BLaER1 (cell line): ENCODE measurements at regions not wholly inside any gene's neighbourhood (a gene's known extent, or its start where the extent isn't known, plus 50 kb on each side); places are given as distances from the start of the nearest gene placed in this dataset.

Source experiments
- H3K27ac ChIP-seq: shearing (Covaris generic); formaldehyde crosslinking; 2 replicates; pipeline ENCODE4 v1.8.1; 2022
- H3K27me3 ChIP-seq: shearing (Covaris generic); formaldehyde crosslinking; 2 replicates; pipeline ENCODE4 v1.8.1; 2022
- H3K36me3 ChIP-seq: shearing (Covaris generic); formaldehyde crosslinking; 2 replicates; pipeline ENCODE4 v1.8.1; 2022
- H3K4me1 ChIP-seq: shearing (Covaris generic); formaldehyde crosslinking; 2 replicates; pipeline ENCODE4 v1.8.1; 2022
- H3K4me2 ChIP-seq: shearing (Covaris generic); formaldehyde crosslinking; 2 replicates; pipeline ENCODE4 v1.8.1; 2022
- H3K4me3 ChIP-seq: shearing (Covaris generic); formaldehyde crosslinking; 2 replicates; pipeline ENCODE4 v1.8.1; 2022
- H3K9ac ChIP-seq: shearing (Covaris generic); formaldehyde crosslinking; 2 replicates; pipeline ENCODE4 v1.8.1; 2022
- H3K9me3 ChIP-seq: shearing (Covaris generic); formaldehyde crosslinking; 2 replicates; pipeline ENCODE4 v1.8.1; 2022
- H4K20me1 ChIP-seq: shearing (Covaris generic); formaldehyde crosslinking; 2 replicates; pipeline ENCODE4 v1.8.1; 2022
- Cebpa-rat ChIP-seq: shearing (Covaris generic); IDR thresholded peaks from 2 replicates; pipeline ENCODE4 v1.8.1; 2022

GRCh38 chr4:29521281-29521680, 1198.9 kb upstream of the PCDH7 start:
- no peak for TF ChIP-seq Cebpa-rat
- Histone ChIP-seq H3K4me1 (no peaks in the 10 kb centered on the region), H3K9me3 (no peaks in the 10 kb centered on the region), H3K4me3 (no peak overlapping the region), H3K27me3 (no peaks in the 10 kb centered on the region), H4K20me1 (no peaks in the 10 kb centered on the region), H3K9ac (no peak overlapping the region), H3K27ac (no peak overlapping the region), H3K4me2 (no peak overlapping the region), H3K36me3 (no peaks in the 10 kb centered on the region)

GRCh38 chr4:29536745-29537144, 1183.4 kb upstream of the PCDH7 start:
- no peak overlapping the region for H3K4me3 ChIP-seq
- H3K4me1 ChIP-seq, result no peaks in the 10 kb centered on the region
- no peak overlapping the region for H3K27ac ChIP-seq
- H3K9ac ChIP-seq, result no peak overlapping the region
- H3K27me3 ChIP-seq, result no peaks in the 10 kb centered on the region
- H3K36me3 ChIP-seq, result no peaks in the 10 kb centered on the region
- no peak overlapping the region for H3K4me2 ChIP-seq
- peaks cover 1% of the 10 kb centered on the region for H3K9me3 ChIP-seq
- no peaks in the 10 kb centered on the region for H4K20me1 ChIP-seq
- no peak for TF ChIP-seq Cebpa-rat

- no peak overlapping the region for H3K4me2 ChIP-seq
- H3K9ac ChIP-seq, result no peak overlapping the region
- peaks cover 9% of the 10 kb centered on the region for H3K9me3 ChIP-seq
- no peaks in the 10 kb centered on the region for H3K4me1 ChIP-seq
- H3K4me3 ChIP-seq, result no peak overlapping the region
- no peak overlapping the region for H3K27ac ChIP-seq
- no peaks in the 10 kb centered on the region for H3K36me3 ChIP-seq
- H3K27me3 ChIP-seq, result no peaks in the 10 kb centered on the region
- H4K20me1 ChIP-seq, result no peaks in the 10 kb centered on the region
- TF ChIP-seq Cebpa-rat, result no peak
Measured at GRCh38 chr4:29538889-29539646, 1181.1 kb upstream of the PCDH7 start.

- H3K4me1 ChIP-seq, result no peaks in the 10 kb centered on the region
- H3K4me2 ChIP-seq, result no peak overlapping the region
- no peak for TF ChIP-seq Cebpa-rat
- H3K4me3 ChIP-seq, result no peak overlapping the region
- H3K36me3 ChIP-seq, result no peaks in the 10 kb centered on the region
- peaks cover 9% of the 10 kb centered on the region for H3K9me3 ChIP-seq
- no peaks in the 10 kb centered on the region for H3K27me3 ChIP-seq
- no peaks in the 10 kb centered on the region for H4K20me1 ChIP-seq
- no peak overlapping the region for H3K27ac ChIP-seq
- no peak overlapping the region for H3K9ac ChIP-seq
Measured at GRCh38 chr4:29540439-29541102, 1179.6 kb upstream of the PCDH7 start.

- H3K9me3 ChIP-seq, result peaks cover 9% of the 10 kb centered on the region
- no peaks in the 10 kb centered on the region for H3K27me3 ChIP-seq
- no peaks in the 10 kb centered on the region for H3K4me1 ChIP-seq
- no peak overlapping the region for H3K4me2 ChIP-seq
- no peak overlapping the region for H3K4me3 ChIP-seq
- TF ChIP-seq Cebpa-rat, result no peak
- no peaks in the 10 kb centered on the region for H3K36me3 ChIP-seq
- no peaks in the 10 kb centered on the region for H4K20me1 ChIP-seq
- H3K9ac ChIP-seq, result no peak overlapping the region
- no peak overlapping the region for H3K27ac ChIP-seq
Measured at GRCh38 chr4:29541757-29542156, 1178.4 kb upstream of the PCDH7 start.

GRCh38 chr4:29549342-29549741, 1170.8 kb upstream of the PCDH7 start:
- Histone ChIP-seq H3K4me2 (no peak overlapping the region), H3K9ac (no peak overlapping the region), H3K9me3 (no peaks in the 10 kb centered on the region), H4K20me1 (no peaks in the 10 kb centered on the region), H3K4me1 (no peaks in the 10 kb centered on the region), H3K27me3 (no peaks in the 10 kb centered on the region), H3K27ac (no peak overlapping the region), H3K4me3 (no peak overlapping the region), H3K36me3 (no peaks in the 10 kb centered on the region)
- TF ChIP-seq Cebpa-rat, result no peak

GRCh38 chr4:29551821-29552220, 1168.3 kb upstream of the PCDH7 start:
- Histone ChIP-seq H3K4me1 (no peaks in the 10 kb centered on the region), H4K20me1 (no peaks in the 10 kb centered on the region), H3K9me3 (no peaks in the 10 kb centered on the region)

GRCh38 chr4:29553846-29554245, 1166.3 kb upstream of the PCDH7 start:
- Histone ChIP-seq H3K9me3 (no peaks in the 10 kb centered on the region), H3K36me3 (no peaks in the 10 kb centered on the region), H3K4me1 (no peaks in the 10 kb centered on the region), H4K20me1 (no peaks in the 10 kb centered on the region), H3K9ac (no peak overlapping the region), H3K27me3 (no peaks in the 10 kb centered on the region), H3K4me2 (no peak overlapping the region), H3K4me3 (no peak overlapping the region), H3K27ac (no peak overlapping the region)
- no peak for TF ChIP-seq Cebpa-rat

More at GRCh38 chr4:29551821-29552220, 1168.3 kb upstream of the PCDH7 start:
- Histone ChIP-seq H3K27ac (no peak overlapping the region), H3K9ac (no peak overlapping the region), H3K4me3 (no peak overlapping the region), H3K27me3 (no peaks in the 10 kb centered on the region), H3K4me2 (no peak overlapping the region), H3K36me3 (no peaks in the 10 kb centered on the region)
- no peak for TF ChIP-seq Cebpa-rat

- no peaks in the 10 kb centered on the region for H3K27me3 ChIP-seq
Measured at GRCh38 chr4:29558789-29559188, 1161.4 kb upstream of the PCDH7 start.

GRCh38 chr4:29559286-29559685, 1160.9 kb upstream of the PCDH7 start:
- no peak overlapping the region for H3K4me2 ChIP-seq
- no peak overlapping the region for H3K27ac ChIP-seq
- H3K27me3 ChIP-seq, result no peaks in the 10 kb centered on the region
- H3K9me3 ChIP-seq, result no peaks in the 10 kb centered on the region
- H4K20me1 ChIP-seq, result no peaks in the 10 kb centered on the region
- no peak for TF ChIP-seq Cebpa-rat
- peaks cover 6% of the 10 kb centered on the region; the same call in 1 of the 2 replicates for H3K4me1 ChIP-seq
- H3K9ac ChIP-seq, result no peak overlapping the region
- no peaks in the 10 kb centered on the region for H3K36me3 ChIP-seq
- no peak overlapping the region for H3K4me3 ChIP-seq

More at GRCh38 chr4:29558789-29559188, 1161.4 kb upstream of the PCDH7 start:
- no peak overlapping the region for H3K27ac ChIP-seq
- H3K36me3 ChIP-seq, result no peaks in the 10 kb centered on the region
- TF ChIP-seq Cebpa-rat, result no peak
- H3K4me1 ChIP-seq, result peaks cover 6% of the 10 kb centered on the region; the same call in 1 of the 2 replicates
- H3K4me2 ChIP-seq, result no peak overlapping the region
- no peak overlapping the region for H3K4me3 ChIP-seq
- no peaks in the 10 kb centered on the region for H3K9me3 ChIP-seq
- no peak overlapping the region for H3K9ac ChIP-seq
- no peaks in the 10 kb centered on the region for H4K20me1 ChIP-seq
